OCI-LY7 (cell line): ENCODE measurements at regions not wholly inside any gene's neighbourhood (a gene's known extent, or its start where the extent isn't known, plus 50 kb on each side); places are given as distances from the start of the nearest gene placed in this dataset.

ENCODE experiments used
- CTCF ChIP-seq: fragments of 200-600 bp; sonication (generic); conservative IDR thresholded peaks from 2 replicates; pipeline ENCODE4 v1.5.1; 2014; ENCODE audit warnings: mild to moderate bottlenecking, antibody characterized with exemption, low read length, moderate library complexity, mixed read lengths
- EZH2phosphoT487 ChIP-seq: fragments of 200-600 bp; sonication (generic); IDR thresholded peaks from 2 replicates; pipeline ENCODE4 v1.6.1; 2018; ENCODE audit warnings: low read depth, borderline replicate concordance, mild to moderate bottlenecking, mixed run types, antibody characterized with exemption, low read length, moderate library complexity, mixed read lengths

GRCh38 chr19:28523619-28524018 is 689.3 kb downstream of the UQCRFS1 start:
- TF ChIP-seq CTCF, result no peak
- no peak for TF ChIP-seq EZH2phosphoT487
